ENCODE measurements at regions not wholly inside any gene's neighbourhood (a gene's known extent, or its start where the extent isn't known, plus 50 kb on each side); places are given as distances from the start of the nearest gene placed in this dataset.
"Not testable (repeated sequence)": the region's sequence is repeated elsewhere in the genome, so short reads cannot be mapped to it uniquely, and the experiment has no call there.

DNA sequence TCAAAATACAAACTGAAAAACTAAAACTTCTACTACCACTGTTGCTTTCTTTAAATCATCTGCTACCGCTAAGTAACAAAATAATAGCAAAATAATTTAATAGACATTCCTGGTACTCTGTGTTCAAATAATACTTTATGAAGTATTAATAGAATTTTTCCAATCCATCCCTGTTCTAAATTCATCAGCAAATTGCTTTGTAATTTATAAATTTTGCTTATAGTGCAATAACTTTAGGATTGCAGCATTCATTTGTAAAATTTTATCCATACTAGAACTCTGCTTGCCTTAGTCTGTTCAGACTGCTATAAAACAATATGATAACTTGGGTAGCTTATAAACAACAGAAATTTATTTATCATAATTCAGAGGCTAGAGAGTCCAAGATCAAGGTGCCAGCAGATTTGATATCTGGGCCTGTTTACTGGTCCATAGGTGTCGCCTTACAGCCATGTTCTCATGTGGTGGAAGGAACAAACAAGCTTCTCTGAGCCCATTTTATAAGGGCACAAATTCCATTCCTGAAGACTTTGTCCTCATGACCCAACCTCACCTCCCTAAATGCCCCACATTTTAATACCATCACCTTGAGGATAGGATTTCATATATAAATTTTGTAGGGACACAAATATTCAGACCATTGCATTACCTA lies 415.1 kb upstream of the MAP2 start:
- no peak overlapping the region for H3K27ac ChIP-seq
- no peaks in the 10 kb centered on the region for H3K36me3 ChIP-seq (ENCODE audit: insufficient read depth, low read length)
- H3K4me3 ChIP-seq = no peak overlapping the region
- no peaks in the 10 kb centered on the region for H3K9me3 ChIP-seq (ENCODE audit: low read depth, low read length)
- TF ChIP-seq EZH2 (IDR thresholded peaks at IDR 0.05) (no peak), POLR2AphosphoS5 (IDR thresholded peaks at IDR 0.05; ENCODE audit: borderline replicate concordance, low read depth, low read length) (no peak), FOXP2 (optimal IDR thresholded peaks at IDR 0.05; ENCODE audit: control extremely low read depth, extremely low read length, insufficient read depth) (no peak)
- no peak overlapping the region for H3K9ac ChIP-seq (ENCODE audit: insufficient read length)
- DNase-seq (ENCODE audit: low read depth, low spot score) = no peak

GRCh38 chr2:209018633-209019032 lies 405.2 kb upstream of the MAP2 start:
- H3K9ac ChIP-seq (ENCODE audit: insufficient read length); H3K9me3 ChIP-seq (ENCODE audit: low read depth, low read length); H3K4me3 ChIP-seq; H3K36me3 ChIP-seq (ENCODE audit: insufficient read depth, low read length); H3K27ac ChIP-seq; DNase-seq (ENCODE audit: low read depth, low spot score): not testable (repeated sequence)

- no peak for TF ChIP-seq FOXP2 (optimal IDR thresholded peaks at IDR 0.05; ENCODE audit: control extremely low read depth, extremely low read length, insufficient read depth)
- TF ChIP-seq POLR2AphosphoS5 (IDR thresholded peaks at IDR 0.05; ENCODE audit: borderline replicate concordance, low read depth, low read length) = no peak
- no peak for TF ChIP-seq EZH2 (IDR thresholded peaks at IDR 0.05)
- no peaks in the 10 kb centered on the region for H3K9me3 ChIP-seq (ENCODE audit: low read depth, low read length)
- no peak overlapping the region for H3K9ac ChIP-seq (ENCODE audit: insufficient read length)
- no peak overlapping the region for H3K27ac ChIP-seq
- H3K4me3 ChIP-seq = no peak overlapping the region
- no peak for DNase-seq (ENCODE audit: low read depth, low spot score)
- H3K36me3 ChIP-seq (ENCODE audit: insufficient read depth, low read length) = no peaks in the 10 kb centered on the region
These were observed 394.6 kb upstream of the MAP2 start for GRCh38 chr2:209029249-209029648.

- Histone ChIP-seq H3K27ac (no peak overlapping the region), H3K9me3 (ENCODE audit: low read depth, low read length) (no peaks in the 10 kb centered on the region), H3K9ac (ENCODE audit: insufficient read length) (no peak overlapping the region), H3K36me3 (ENCODE audit: insufficient read depth, low read length) (no peaks in the 10 kb centered on the region), H3K4me3 (no peak overlapping the region)
- DNase-seq (ENCODE audit: low read depth, low spot score) = no peak
- TF ChIP-seq FOXP2 (optimal IDR thresholded peaks at IDR 0.05; ENCODE audit: control extremely low read depth, extremely low read length, insufficient read depth) = no peak
- no peak for TF ChIP-seq EZH2 (IDR thresholded peaks at IDR 0.05)
- TF ChIP-seq POLR2AphosphoS5 (IDR thresholded peaks at IDR 0.05; ENCODE audit: borderline replicate concordance, low read depth, low read length) = no peak
These were observed 379.5 kb upstream of the MAP2 start for GRCh38 chr2:209044307-209044706.

GRCh38 chr2:209046163-209046562 lies 377.7 kb upstream of the MAP2 start:
- no peak overlapping the region for H3K9ac ChIP-seq (ENCODE audit: insufficient read length)
- DNase-seq (ENCODE audit: low read depth, low spot score) = no peak
- H3K36me3 ChIP-seq (ENCODE audit: insufficient read depth, low read length) = no peaks in the 10 kb centered on the region
- TF ChIP-seq FOXP2 (optimal IDR thresholded peaks at IDR 0.05; ENCODE audit: control extremely low read depth, extremely low read length, insufficient read depth) (no peak), EZH2 (IDR thresholded peaks at IDR 0.05) (no peak), POLR2AphosphoS5 (IDR thresholded peaks at IDR 0.05; ENCODE audit: borderline replicate concordance, low read depth, low read length) (no peak)
- H3K27ac ChIP-seq = no peak overlapping the region
- no peaks in the 10 kb centered on the region for H3K9me3 ChIP-seq (ENCODE audit: low read depth, low read length)
- no peak overlapping the region for H3K4me3 ChIP-seq

DNA sequence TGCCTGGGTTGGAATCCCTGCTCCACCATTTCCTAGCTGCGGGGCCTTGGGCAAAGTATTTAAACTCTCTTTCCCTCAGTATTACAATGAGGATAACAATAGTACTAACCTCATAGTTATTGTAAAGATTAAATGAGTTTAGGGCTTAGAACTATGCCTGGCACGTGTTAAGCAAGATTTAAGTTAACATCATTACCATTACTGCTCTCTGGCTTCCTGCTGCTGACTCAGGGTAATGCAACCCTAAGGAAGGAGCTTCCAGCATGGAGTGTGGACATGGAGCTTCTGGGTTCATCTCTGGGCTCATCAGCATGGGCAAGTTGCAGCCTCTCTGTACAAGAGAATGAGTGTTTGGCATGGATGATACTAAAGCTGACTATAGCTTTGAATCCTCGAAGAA lies 374.2 kb upstream of the MAP2 start:
- Histone ChIP-seq H3K4me3 (no peak overlapping the region), H3K27ac (no peak overlapping the region), H3K9me3 (ENCODE audit: low read depth, low read length) (no peaks in the 10 kb centered on the region), H3K9ac (ENCODE audit: insufficient read length) (no peak overlapping the region), H3K36me3 (ENCODE audit: insufficient read depth, low read length) (no peaks in the 10 kb centered on the region)
- TF ChIP-seq POLR2AphosphoS5 (IDR thresholded peaks at IDR 0.05; ENCODE audit: borderline replicate concordance, low read depth, low read length) (no peak), FOXP2 (optimal IDR thresholded peaks at IDR 0.05; ENCODE audit: control extremely low read depth, extremely low read length, insufficient read depth) (no peak), EZH2 (IDR thresholded peaks at IDR 0.05) (no peak)
- no peak for DNase-seq (ENCODE audit: low read depth, low spot score)

- H3K4me3 ChIP-seq = no peak overlapping the region
- no peak for DNase-seq (ENCODE audit: low read depth, low spot score)
- no peak overlapping the region for H3K27ac ChIP-seq
- H3K9me3 ChIP-seq (ENCODE audit: low read depth, low read length) = no peaks in the 10 kb centered on the region
- H3K36me3 ChIP-seq (ENCODE audit: insufficient read depth, low read length) = no peaks in the 10 kb centered on the region
- no peak overlapping the region for H3K9ac ChIP-seq (ENCODE audit: insufficient read length)
- TF ChIP-seq EZH2 (IDR thresholded peaks at IDR 0.05) = no peak
- TF ChIP-seq POLR2AphosphoS5 (IDR thresholded peaks at IDR 0.05; ENCODE audit: borderline replicate concordance, low read depth, low read length) = no peak
- no peak for TF ChIP-seq FOXP2 (optimal IDR thresholded peaks at IDR 0.05; ENCODE audit: control extremely low read depth, extremely low read length, insufficient read depth)
These were observed 361.6 kb upstream of the MAP2 start for GRCh38 chr2:209062210-209062609.

DNA sequence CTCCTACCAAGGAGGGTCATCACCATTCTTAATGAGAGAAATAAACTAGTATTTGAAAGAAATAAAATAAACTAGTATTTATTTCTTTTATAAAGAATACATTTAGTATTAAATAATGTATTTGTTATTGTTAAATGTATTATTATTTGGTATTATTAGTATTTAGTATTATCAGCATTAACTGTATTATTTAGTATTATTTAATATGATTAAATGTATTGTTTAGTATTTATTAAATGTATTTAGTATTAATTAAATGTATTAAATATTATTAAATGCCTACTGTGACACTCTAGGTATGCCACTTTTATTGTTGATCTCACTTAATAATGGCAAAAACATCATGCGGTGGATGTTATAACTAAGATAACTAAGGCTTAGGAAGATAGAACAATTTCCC lies 353.6 kb upstream of the MAP2 start:
- TF ChIP-seq POLR2AphosphoS5 (IDR thresholded peaks at IDR 0.05; ENCODE audit: borderline replicate concordance, low read depth, low read length) (no peak), EZH2 (IDR thresholded peaks at IDR 0.05) (no peak), FOXP2 (optimal IDR thresholded peaks at IDR 0.05; ENCODE audit: control extremely low read depth, extremely low read length, insufficient read depth) (no peak)
- Histone ChIP-seq H3K9me3 (ENCODE audit: low read depth, low read length) (no peaks in the 10 kb centered on the region), H3K36me3 (ENCODE audit: insufficient read depth, low read length) (no peaks in the 10 kb centered on the region), H3K9ac (ENCODE audit: insufficient read length) (no peak overlapping the region), H3K4me3 (no peak overlapping the region), H3K27ac (no peak overlapping the region)
- no peak for DNase-seq (ENCODE audit: low read depth, low spot score)

DNA sequence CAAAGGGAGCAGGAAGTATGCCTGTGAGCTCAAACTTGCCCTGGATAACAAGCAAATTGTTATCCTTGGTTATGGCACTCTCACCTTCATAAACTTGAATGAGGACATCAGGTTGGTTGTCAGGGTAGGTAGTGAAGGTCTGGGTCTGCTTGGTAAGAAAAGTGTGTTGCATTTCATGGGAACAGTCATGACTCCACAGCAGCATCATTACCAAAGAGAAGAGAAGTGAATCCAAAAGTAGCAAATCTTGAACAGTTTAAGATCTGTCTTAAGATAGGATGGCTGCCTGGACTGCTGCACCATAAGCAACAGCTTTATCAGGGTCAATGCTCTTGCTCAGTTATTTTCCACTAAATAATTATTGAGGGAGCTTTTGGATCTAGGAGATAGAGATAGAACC lies 350.7 kb upstream of the MAP2 start:
- H3K36me3 ChIP-seq (ENCODE audit: insufficient read depth, low read length) = no peaks in the 10 kb centered on the region
- no peak overlapping the region for H3K4me3 ChIP-seq
- no peak overlapping the region for H3K9ac ChIP-seq (ENCODE audit: insufficient read length)
- no peaks in the 10 kb centered on the region for H3K9me3 ChIP-seq (ENCODE audit: low read depth, low read length)
- TF ChIP-seq EZH2 (IDR thresholded peaks at IDR 0.05) (no peak), FOXP2 (optimal IDR thresholded peaks at IDR 0.05; ENCODE audit: control extremely low read depth, extremely low read length, insufficient read depth) (no peak), POLR2AphosphoS5 (IDR thresholded peaks at IDR 0.05; ENCODE audit: borderline replicate concordance, low read depth, low read length) (no peak)
- H3K27ac ChIP-seq = no peak overlapping the region
- no peak for DNase-seq (ENCODE audit: low read depth, low spot score)
